ENCODE measurements at regions not wholly inside any gene's neighbourhood (a gene's known extent, or its start where the extent isn't known, plus 50 kb on each side); places are given as distances from the start of the nearest gene placed in this dataset.

- intact Hi-C loops (cut with DNase I; ENCODE audit: low total_unique reads) = no loop called here
These were observed 110.1 kb upstream of the CLSTN2 start for GRCh38 chr3:139824864-139825263.

GRCh38 chr3:139814646-139815045, 120.3 kb upstream of the CLSTN2 start:
- Histone ChIP-seq H3K27me3 (no peaks in the 10 kb centered on the region), H3K36me3 (no peaks in the 10 kb centered on the region), H3K9me3 (no peaks in the 10 kb centered on the region), H3K4me1 (no peaks in the 10 kb centered on the region), H3K27ac (no peak overlapping the region), H3K4me3 (no peak overlapping the region)
- DNase-seq = no peak
- in situ Hi-C loops (cut with MboI; ENCODE audit: low pct_ligation_motif_present in 1 of 4, low pct_unique_long_range_greater_than_20kb in 1 of 4, low sequenced_read_pairs in 3 of 4) (no loop called here), intact Hi-C loops (cut with DNase I; ENCODE audit: low total_unique reads) (no loop called here)
- TF ChIP-seq POLR2A (IDR thresholded peaks at IDR 0.05) (no peak), CTCF (IDR thresholded peaks at IDR 0.05) (no peak), EP300 (IDR thresholded peaks at IDR 0.05; ENCODE audit: low read depth) (no peak), POLR2AphosphoS5 (IDR thresholded peaks at IDR 0.05) (no peak)
- 69 to 78% methylated on average over 7 of the region's 7 CpGs for WGBS, 2 donors (ENCODE audit: low coverage in 1 of 2)

More at GRCh38 chr3:139824864-139825263, 110.1 kb upstream of the CLSTN2 start:
- in situ Hi-C loops (cut with MboI; ENCODE audit: low pct_ligation_motif_present in 1 of 4, low pct_unique_long_range_greater_than_20kb in 1 of 4, low sequenced_read_pairs in 3 of 4) = no loop called here
- Histone ChIP-seq H3K4me3 (no peak overlapping the region), H3K27me3 (no peaks in the 10 kb centered on the region), H3K36me3 (no peaks in the 10 kb centered on the region), H3K27ac (no peak overlapping the region), H3K9me3 (no peaks in the 10 kb centered on the region), H3K4me1 (no peaks in the 10 kb centered on the region)
- TF ChIP-seq EP300 (IDR thresholded peaks at IDR 0.05; ENCODE audit: low read depth) (no peak), POLR2AphosphoS5 (IDR thresholded peaks at IDR 0.05) (no peak), CTCF (IDR thresholded peaks at IDR 0.05) (no peak), POLR2A (IDR thresholded peaks at IDR 0.05) (no peak)
- DNase-seq = no peak
- 86% methylated on average over 3 of the region's 3 CpGs; no CpG with 5 or more reads in 1 of the 2 donors for WGBS, 2 donors (ENCODE audit: low coverage in 1 of 2)

- H3K27ac ChIP-seq = no peak overlapping the region
- no peaks in the 10 kb centered on the region for H3K36me3 ChIP-seq
- no peak overlapping the region for H3K4me3 ChIP-seq
- intact Hi-C loops (cut with DNase I; ENCODE audit: low total_unique reads) = no loop called here
- TF ChIP-seq CTCF (IDR thresholded peaks at IDR 0.05) = no peak
- no peak for TF ChIP-seq EP300 (IDR thresholded peaks at IDR 0.05; ENCODE audit: low read depth)
- TF ChIP-seq POLR2AphosphoS5 (IDR thresholded peaks at IDR 0.05) = no peak
- no peak for TF ChIP-seq POLR2A (IDR thresholded peaks at IDR 0.05)
- in situ Hi-C loops (cut with MboI; ENCODE audit: low pct_ligation_motif_present in 1 of 4, low pct_unique_long_range_greater_than_20kb in 1 of 4, low sequenced_read_pairs in 3 of 4) = no loop called here
- H3K4me1 ChIP-seq = no peaks in the 10 kb centered on the region
- no peaks in the 10 kb centered on the region for H3K27me3 ChIP-seq
- H3K9me3 ChIP-seq = no peaks in the 10 kb centered on the region
- no peak for DNase-seq
These were observed 123.7 kb upstream of the CLSTN2 start for GRCh38 chr3:139811331-139811730.

GRCh38 chr3:139808201-139808600, 126.8 kb upstream of the CLSTN2 start:
- H3K9me3 ChIP-seq = no peaks in the 10 kb centered on the region
- WGBS, 2 donors (ENCODE audit: low coverage in 1 of 2) = 83 to 93% methylated on average over 3 to 5 of the region's 5 CpGs
- no peak for TF ChIP-seq POLR2A (IDR thresholded peaks at IDR 0.05)
- no peak for TF ChIP-seq POLR2AphosphoS5 (IDR thresholded peaks at IDR 0.05)
- no peak for TF ChIP-seq CTCF (IDR thresholded peaks at IDR 0.05)
- no peak for TF ChIP-seq EP300 (IDR thresholded peaks at IDR 0.05; ENCODE audit: low read depth)
- no peaks in the 10 kb centered on the region for H3K27me3 ChIP-seq
- intact Hi-C loops (cut with DNase I; ENCODE audit: low total_unique reads) = no loop called here
- in situ Hi-C loops (cut with MboI; ENCODE audit: low pct_ligation_motif_present in 1 of 4, low pct_unique_long_range_greater_than_20kb in 1 of 4, low sequenced_read_pairs in 3 of 4) = no loop called here
- no peak overlapping the region for H3K27ac ChIP-seq
- H3K4me1 ChIP-seq = no peaks in the 10 kb centered on the region
- no peak for DNase-seq
- no peaks in the 10 kb centered on the region for H3K36me3 ChIP-seq
- H3K4me3 ChIP-seq = no peak overlapping the region
